Natural killer cell (primary cell): ENCODE measurements at regions not wholly inside any gene's neighbourhood (a gene's known extent, or its start where the extent isn't known, plus 50 kb on each side); places are given as distances from the start of the nearest gene placed in this dataset.

ENCODE experiments used
- ATAC-seq, 3 donors: fragments of 150-1000 bp in 2 of 3; fragments of 200-7000 bp in 1 of 3; cut with Tn5 transposase; 1 replicate in 1 of 3; 2 replicates in 2 of 3; pipeline ENCODE4 v1.10.0; 2021; ENCODE audit warnings: mild to moderate bottlenecking in 2 of 3, moderate library complexity in 2 of 3
- DNase-seq, 2 donors: peaks; one replicate each; pipeline versions ENCODE4 v3.0.0 to v3.0.0-alpha.2; 2013 to 2021; ENCODE audit warnings: mixed read lengths in 1 of 2
- H3K27ac ChIP-seq: one replicate; pipeline ENCODE4 v1.5.1; 2013; ENCODE audit warnings: mild to moderate bottlenecking, low read length
- H3K27me3 ChIP-seq: one replicate; pipeline ENCODE4 v1.6.1; 2013; ENCODE audit warnings: low read length; ENCODE audit not compliant: control insufficient read depth, insufficient read depth
- H3K36me3 ChIP-seq: one replicate; pipeline ENCODE4 v1.6.1; 2013; ENCODE audit warnings: low read length; ENCODE audit not compliant: control insufficient read depth, insufficient read depth
- H3K4me1 ChIP-seq: one replicate; pipeline ENCODE4 v1.6.1; 2013; ENCODE audit warnings: low read length; ENCODE audit not compliant: control insufficient read depth, insufficient read depth
- H3K4me3 ChIP-seq: one replicate; pipeline ENCODE4 v1.5.1; 2013; ENCODE audit warnings: low read length
- H3K9me3 ChIP-seq: one replicate; pipeline ENCODE4 v1.6.1; 2013; ENCODE audit warnings: low read length; ENCODE audit not compliant: control insufficient read depth, insufficient read depth
- H3K27ac Mint-ChIP-seq, 2 donors: one replicate each; pipeline ENCODE4 v1.8.0; 2022; ENCODE audit warnings: mild to moderate bottlenecking in 2 of 2, mixed read lengths in 2 of 2, moderate library complexity in 1 of 2
- H3K27me3 Mint-ChIP-seq, 2 donors: one replicate each; pipeline ENCODE4 v1.8.0; 2022; ENCODE audit warnings: low read depth in 2 of 2, mixed read lengths in 2 of 2
- H3K36me3 Mint-ChIP-seq: one replicate; pipeline ENCODE4 v1.8.0; 2022; ENCODE audit warnings: mixed read lengths
- H3K4me1 Mint-ChIP-seq, 2 donors: one replicate each; pipeline ENCODE4 v1.8.0; 2022; ENCODE audit warnings: mixed read lengths in 2 of 2
- H3K4me3 Mint-ChIP-seq: one replicate; pipeline ENCODE4 v1.8.0; 2022; ENCODE audit warnings: mild to moderate bottlenecking, moderate library complexity, mixed read lengths
- H3K9me3 Mint-ChIP-seq, 2 donors: one replicate each; pipeline ENCODE4 v1.8.0; 2022; ENCODE audit warnings: mixed read lengths in 2 of 2
- CTCF ChIP-seq: fragments of 200-600 bp; IDR thresholded peaks from one replicate; pipeline ENCODE4 v1.8.0; 2022; ENCODE audit warnings: antibody characterized with exemption
- WGBS: methylation state at CpG from one replicate; pipeline ENCODE4 v1.1.7; 2013; ENCODE audit warnings: missing lambda C conversion rate; ENCODE audit not compliant: insufficient coverage; 5-methylcytosine and 5-hydroxymethylcytosine counted together
- intact Hi-C: fragments of 100-400 bp; cut with micrococcal nuclease; formaldehyde crosslinking; loops from one replicate; pipeline ENCODE4 v1.14.2; 2022

GRCh38 chr1:172952516-172952915, 98.2 kb downstream of the TNFSF18 start:
- no peak for TF ChIP-seq CTCF
- no peaks in the 10 kb centered on the region for H3K4me1 ChIP-seq
- intact Hi-C loops = no loop called here
- H3K9me3 Mint-ChIP-seq = no peaks in the 10 kb centered on the region
- DNase-seq = no peak
- H3K4me3 ChIP-seq = no peak overlapping the region
- no peak overlapping the region for H3K4me3 Mint-ChIP-seq
- H3K27me3 Mint-ChIP-seq = peaks cover 2 to 13% of the 10 kb centered on the region in 2 donors
- no peaks in the 10 kb centered on the region for H3K36me3 ChIP-seq
- peaks cover 0 to 4% of the 10 kb centered on the region in 2 donors for H3K4me1 Mint-ChIP-seq
- H3K27ac Mint-ChIP-seq = no peak overlapping the region
- no peak for ATAC-seq
- H3K36me3 Mint-ChIP-seq = no peaks in the 10 kb centered on the region
- no peaks in the 10 kb centered on the region for H3K27me3 ChIP-seq
- no peaks in the 10 kb centered on the region for H3K9me3 ChIP-seq
- H3K27ac ChIP-seq = no peak overlapping the region

- H3K9me3 ChIP-seq = no peaks in the 10 kb centered on the region
- WGBS = 94% methylated on average over 5 of the region's 6 CpGs
- H3K27me3 ChIP-seq = no peaks in the 10 kb centered on the region
- H3K4me3 Mint-ChIP-seq = no peak overlapping the region
- H3K36me3 Mint-ChIP-seq = no peaks in the 10 kb centered on the region
- TF ChIP-seq CTCF = no peak
- H3K27ac ChIP-seq = no peak overlapping the region
- H3K4me3 ChIP-seq = no peak overlapping the region
- peaks cover 2 to 13% of the 10 kb centered on the region in 2 donors for H3K27me3 Mint-ChIP-seq
- H3K9me3 Mint-ChIP-seq = no peaks in the 10 kb centered on the region
- H3K4me1 ChIP-seq = no peaks in the 10 kb centered on the region
- intact Hi-C loops = no loop called here
- no peak overlapping the region for H3K27ac Mint-ChIP-seq
- no peaks in the 10 kb centered on the region for H3K4me1 Mint-ChIP-seq
- no peak for ATAC-seq
- no peaks in the 10 kb centered on the region for H3K36me3 ChIP-seq
- DNase-seq = no peak
Measured at GRCh38 chr1:172954476-172955150, 96.1 kb downstream of the TNFSF18 start.

- H3K9me3 ChIP-seq = no peaks in the 10 kb centered on the region
- TF ChIP-seq CTCF = no peak
- no peaks in the 10 kb centered on the region for H3K27me3 ChIP-seq
- no peaks in the 10 kb centered on the region for H3K4me1 ChIP-seq
- H3K27ac Mint-ChIP-seq = no peak overlapping the region
- 92% methylated on average over 3 of the region's 5 CpGs for WGBS
- intact Hi-C loops = no loop called here
- H3K36me3 Mint-ChIP-seq = no peaks in the 10 kb centered on the region
- ATAC-seq (no peak), DNase-seq (no peak)
- no peaks in the 10 kb centered on the region for H3K4me1 Mint-ChIP-seq
- H3K4me3 Mint-ChIP-seq = no peak overlapping the region
- H3K27me3 Mint-ChIP-seq = peaks cover 2 to 13% of the 10 kb centered on the region in 2 donors
- no peak overlapping the region for H3K27ac ChIP-seq
- no peak overlapping the region for H3K4me3 ChIP-seq
- no peaks in the 10 kb centered on the region for H3K9me3 Mint-ChIP-seq
- no peaks in the 10 kb centered on the region for H3K36me3 ChIP-seq
Measured at GRCh38 chr1:172955161-172955815, 95.5 kb downstream of the TNFSF18 start.

- Mint-ChIP-seq H3K4me1 (no peaks in the 10 kb centered on the region), H3K36me3 (no peaks in the 10 kb centered on the region), H3K27me3 (peaks cover 2 to 11% of the 10 kb centered on the region in 2 donors), H3K27ac (no peak overlapping the region), H3K9me3 (no peaks in the 10 kb centered on the region), H3K4me3 (no peak overlapping the region)
- no peaks in the 10 kb centered on the region for H3K27me3 ChIP-seq
- no peak overlapping the region for H3K4me3 ChIP-seq
- 100% methylated on average over 1 of the region's 1 CpG for WGBS
- no peak for DNase-seq
- no peaks in the 10 kb centered on the region for H3K36me3 ChIP-seq
- intact Hi-C loops = no loop called here
- H3K4me1 ChIP-seq = no peaks in the 10 kb centered on the region
- ATAC-seq = no peak
- no peaks in the 10 kb centered on the region for H3K9me3 ChIP-seq
- TF ChIP-seq CTCF = no peak
- H3K27ac ChIP-seq = no peak overlapping the region
Measured at GRCh38 chr1:172956871-172957270, 93.9 kb downstream of the TNFSF18 start.
